Neuronal stem cell (in vitro differentiated cells): ENCODE measurements at regions not wholly inside any gene's neighbourhood (a gene's known extent, or its start where the extent isn't known, plus 50 kb on each side); places are given as distances from the start of the nearest gene placed in this dataset.
A peak's percentile ranks its signal among the peaks of the same experiment; 100 is the strongest.

Experiments
- DNase-seq: peaks from one replicate; pipeline ENCODE4 v3.0.0-alpha.2; 2013; ENCODE audit warnings: low spot score
- H2AFZ ChIP-seq: one replicate; pipeline ENCODE4 v1.6.1; 2013; ENCODE audit warnings: mild to moderate bottlenecking, low read length, inconsistent platforms
- H2AK5ac ChIP-seq: 2 replicates; pipeline ENCODE4 v1.6.1; 2013; ENCODE audit warnings: low read depth, mild to moderate bottlenecking, inconsistent platforms, low read length, moderate library complexity, mixed read lengths
- H2BK120ac ChIP-seq: 2 replicates; pipeline ENCODE4 v1.6.1; 2013; ENCODE audit warnings: low read depth, mild to moderate bottlenecking, inconsistent platforms, low read length, moderate library complexity, mixed read lengths
- H2BK12ac ChIP-seq: one replicate; pipeline ENCODE4 v1.6.1; 2013; ENCODE audit warnings: low read length, inconsistent platforms
- H2BK15ac ChIP-seq: 2 replicates; pipeline ENCODE4 v1.6.1; 2013; ENCODE audit warnings: mild to moderate bottlenecking, low read length, inconsistent platforms, mixed read lengths
- H2BK5ac ChIP-seq: one replicate; pipeline ENCODE4 v1.6.1; 2013; ENCODE audit warnings: inconsistent platforms, mild to moderate bottlenecking, low read length, moderate library complexity
- H3K14ac ChIP-seq: one replicate; pipeline ENCODE4 v1.6.1; 2013; ENCODE audit warnings: low read length, inconsistent platforms
- H3K18ac ChIP-seq: 2 replicates; pipeline ENCODE4 v1.6.1; 2013; ENCODE audit warnings: low read length, inconsistent platforms
- H3K23ac ChIP-seq: 2 replicates; pipeline ENCODE4 v1.6.1; 2013; ENCODE audit warnings: low read depth, mild to moderate bottlenecking, mixed read lengths, low read length, inconsistent platforms; ENCODE audit not compliant: poor library complexity
- H3K27ac ChIP-seq: replicated peaks from 3 replicates; pipeline ENCODE4 v1.5.1; 2013; ENCODE audit warnings: low read length, inconsistent platforms
- H3K27me3 ChIP-seq, 3 experiments: 2 replicates each; pipeline ENCODE4 v1.6.1; 2013; ENCODE audit warnings: low read length in 3 of 3, mild to moderate bottlenecking in 2 of 3, inconsistent platforms in 1 of 3, low read depth in 1 of 3, mixed read lengths in 1 of 3, moderate library complexity in 1 of 3; ENCODE audit not compliant: control insufficient read depth in 3 of 3, insufficient read depth in 3 of 3
- H3K36me3 ChIP-seq, 2 donors: replicated peaks in 1 of 2; 2 replicates each; pipeline ENCODE4 v1.6.1; 2013; ENCODE audit warnings: low read length in 2 of 2; ENCODE audit not compliant: control insufficient read depth in 2 of 2, insufficient read depth in 2 of 2
- H3K4ac ChIP-seq: 2 replicates; pipeline ENCODE4 v1.6.1; 2013; ENCODE audit warnings: inconsistent platforms, mild to moderate bottlenecking, low read length, moderate library complexity
- H3K4me1 ChIP-seq, 2 donors: 1 replicate in 1 of 2; 2 replicates in 1 of 2; pipeline ENCODE4 v1.6.1; 2013; ENCODE audit warnings: low read length in 2 of 2, low read depth in 1 of 2; ENCODE audit not compliant: control insufficient read depth in 2 of 2, insufficient read depth in 1 of 2
- H3K4me2 ChIP-seq: one replicate; pipeline ENCODE4 v1.6.1; 2013; ENCODE audit warnings: mild to moderate bottlenecking, low read length, inconsistent platforms; ENCODE audit not compliant: insufficient read depth, poor library complexity, severe bottlenecking
- H3K4me3 ChIP-seq, 2 donors: 2 replicates each; pipeline ENCODE4 v1.5.1; 2013; ENCODE audit warnings: low read length in 2 of 2, mild to moderate bottlenecking in 2 of 2, inconsistent platforms in 1 of 2, moderate library complexity in 1 of 2
- H3K79me1 ChIP-seq: one replicate; pipeline ENCODE4 v1.6.1; 2013; ENCODE audit warnings: low read depth, mild to moderate bottlenecking, inconsistent platforms, low read length, moderate library complexity
- H3K9ac ChIP-seq: one replicate; pipeline ENCODE4 v1.6.1; 2013; ENCODE audit warnings: mild to moderate bottlenecking, low read depth, low read length, inconsistent platforms; ENCODE audit not compliant: poor library complexity
- H3K9me3 ChIP-seq, 2 donors: replicated peaks in 1 of 2; 2 replicates each; pipeline versions ENCODE3 to v1.6.1; 2013; ENCODE audit warnings: low read length in 2 of 2, mild to moderate bottlenecking in 2 of 2, inconsistent platforms in 1 of 2, low read depth in 1 of 2, mixed read lengths in 1 of 2, moderate library complexity in 1 of 2; ENCODE audit not compliant: control insufficient read depth in 2 of 2, insufficient read depth in 1 of 2
- H4K8ac ChIP-seq: one replicate; pipeline ENCODE4 v1.6.1; 2013; ENCODE audit warnings: low read depth, mild to moderate bottlenecking, inconsistent platforms, low read length, moderate library complexity
- H4K91ac ChIP-seq: one replicate; pipeline ENCODE4 v1.6.1; 2013; ENCODE audit warnings: low read length, low read depth, mild to moderate bottlenecking, inconsistent platforms; ENCODE audit not compliant: poor library complexity
- WGBS, 2 donors: extraction: QIAGEN DNeasy Blood & Tissue Kit; methylation state at CpG; one replicate each; pipeline ENCODE4 v1.1.7; 2013; ENCODE audit warnings: missing lambda C conversion rate in 2 of 2, mixed read lengths in 1 of 2; ENCODE audit not compliant: insufficient read length in 2 of 2, insufficient replicate concordance in 1 of 2; ENCODE audit errors: extremely low coverage in 2 of 2; 5-methylcytosine and 5-hydroxymethylcytosine counted together

GRCh38 chr1:208527156-208527555 is 283.0 kb upstream of the PLXNA2 start:
- Histone ChIP-seq H3K18ac (no peak overlapping the region), H3K27me3 (peaks cover 0 to 3% (median 0%) of the 10 kb centered on the region in 3 experiments), H3K23ac (no peak overlapping the region), H2BK15ac (no peak overlapping the region), H2AFZ (no peak overlapping the region), H3K27ac (no peak overlapping the region), H4K91ac (no peak overlapping the region), H2BK5ac (no peak overlapping the region), H3K4me3 (no peak overlapping the region), H2AK5ac (no peak overlapping the region), H3K36me3 (no peaks in the 10 kb centered on the region), H3K4me1 (peaks cover 0 to 7% of the 10 kb centered on the region in 2 donors), H3K14ac (no peak overlapping the region), H3K9me3 (no peaks in the 10 kb centered on the region), H3K79me1 (no peaks in the 10 kb centered on the region), H4K8ac (no peak overlapping the region), H3K4ac (no peak overlapping the region), H3K4me2 (no peak overlapping the region), H3K9ac (no peak overlapping the region), H2BK120ac (no peak overlapping the region), H2BK12ac (no peak overlapping the region)
- no peak for DNase-seq
- WGBS, 2 donors, result no CpG with 5 or more reads among the region's 5 CpGs

- Histone ChIP-seq H2AK5ac (no peak overlapping the region), H2AFZ (no peak overlapping the region), H3K4ac (no peak overlapping the region)
Observed at GRCh38 chr1:208528578-208529240, 284.5 kb upstream of the PLXNA2 start.

GRCh38 chr1:208531003-208531750 is 287.0 kb upstream of the PLXNA2 start:
- peaks cover 0 to 5% of the 10 kb centered on the region in 2 donors for H3K4me1 ChIP-seq
- H3K18ac ChIP-seq, result no peak overlapping the region
- no peak overlapping the region for H2BK12ac ChIP-seq
- H2AK5ac ChIP-seq, result no peak overlapping the region
- H3K4ac ChIP-seq, result no peak overlapping the region
- no peaks in the 10 kb centered on the region for H3K79me1 ChIP-seq
- no peaks in the 10 kb centered on the region for H3K36me3 ChIP-seq
- DNase-seq, result no peak
- no CpG with 5 or more reads among the region's 11 CpGs for WGBS, 2 donors
- H3K4me2 ChIP-seq, result no peak overlapping the region
- H3K27ac ChIP-seq, result no peak overlapping the region
- H3K27me3 ChIP-seq, result peaks cover 0 to 5% (median 0%) of the 10 kb centered on the region in 3 experiments
- peak overlapping the region; percentile 11 for H4K91ac ChIP-seq
- peak overlapping the region; percentile 28 for H3K23ac ChIP-seq
- H2BK120ac ChIP-seq, result no peak overlapping the region
- H3K9ac ChIP-seq, result no peak overlapping the region
- H3K14ac ChIP-seq, result no peak overlapping the region
- no peaks in the 10 kb centered on the region for H3K9me3 ChIP-seq
- H2BK15ac ChIP-seq, result no peak overlapping the region
- H3K4me3 ChIP-seq, result no peak overlapping the region
- no peak overlapping the region for H4K8ac ChIP-seq
- no peak overlapping the region for H2BK5ac ChIP-seq
- H2AFZ ChIP-seq, result no peak overlapping the region

More at GRCh38 chr1:208528578-208529240, 284.5 kb upstream of the PLXNA2 start:
- Histone ChIP-seq H3K23ac (no peak overlapping the region), H4K8ac (no peak overlapping the region), H3K9ac (no peak overlapping the region), H3K14ac (no peak overlapping the region), H2BK5ac (no peak overlapping the region), H2BK12ac (no peak overlapping the region), H3K18ac (no peak overlapping the region), H3K27ac (no peak overlapping the region), H4K91ac (no peak overlapping the region), H3K4me2 (no peak overlapping the region), H2BK15ac (no peak overlapping the region), H3K27me3 (peaks cover 0 to 5% (median 0%) of the 10 kb centered on the region in 3 experiments), H2BK120ac (no peak overlapping the region), H3K79me1 (no peaks in the 10 kb centered on the region), H3K4me1 (peaks cover 0 to 7% of the 10 kb centered on the region in 2 donors), H3K4me3 (no peak overlapping the region), H3K36me3 (no peaks in the 10 kb centered on the region), H3K9me3 (no peaks in the 10 kb centered on the region)
- DNase-seq, result no peak
- no CpG with 5 or more reads among the region's 13 CpGs for WGBS, 2 donors
